Nephron progenitor cell (in vitro differentiated cells): ENCODE measurements at regions not wholly inside any gene's neighbourhood (a gene's known extent, or its start where the extent isn't known, plus 50 kb on each side); places are given as distances from the start of the nearest gene placed in this dataset.

Experiments
- DNase-seq: peaks from one replicate; pipeline ENCODE4 v3.0.0; 2021
- H3K27ac Mint-ChIP-seq: 2 replicates; pipeline ENCODE4 v1.8.0; 2021; ENCODE audit warnings: mild to moderate bottlenecking, moderate library complexity, mixed read lengths
- H3K27me3 Mint-ChIP-seq: 2 replicates; pipeline ENCODE4 v1.8.0; 2021; ENCODE audit warnings: mild to moderate bottlenecking, low read depth, mixed read lengths; ENCODE audit not compliant: poor library complexity
- H3K36me3 Mint-ChIP-seq: 2 replicates; pipeline ENCODE4 v1.8.0; 2021; ENCODE audit warnings: low read depth, mixed read lengths
- H3K4me1 Mint-ChIP-seq: 2 replicates; pipeline ENCODE4 v1.8.0; 2021; ENCODE audit warnings: mixed read lengths
- H3K4me3 Mint-ChIP-seq: 2 replicates; pipeline ENCODE4 v1.8.0; 2021; ENCODE audit warnings: mild to moderate bottlenecking, moderate library complexity, mixed read lengths
- H3K9me3 Mint-ChIP-seq: 2 replicates; pipeline ENCODE4 v1.8.0; 2021; ENCODE audit warnings: mild to moderate bottlenecking, moderate library complexity, mixed read lengths
- CTCF ChIP-seq: fragments of 200-600 bp; sonication (generic); IDR thresholded peaks from 2 replicates; pipeline ENCODE4 v1.5.0; 2021; ENCODE audit warnings: antibody characterized with exemption

- Mint-ChIP-seq H3K4me1 (no peaks in the 10 kb centered on the region), H3K27ac (no peak overlapping the region), H3K4me3 (no peak overlapping the region), H3K27me3 (no peaks in the 10 kb centered on the region), H3K36me3 (no peaks in the 10 kb centered on the region), H3K9me3 (no peaks in the 10 kb centered on the region)
- no peak for TF ChIP-seq CTCF
- no peak for DNase-seq
Measured at GRCh38 chr5:167657016-167657415, 634.4 kb upstream of the WWC1 start.

GRCh38 chr5:167658889-167659288, 632.6 kb upstream of the WWC1 start:
- H3K4me1 Mint-ChIP-seq = no peaks in the 10 kb centered on the region
- H3K4me3 Mint-ChIP-seq = no peak overlapping the region
- no peaks in the 10 kb centered on the region for H3K9me3 Mint-ChIP-seq
- TF ChIP-seq CTCF = no peak
- no peaks in the 10 kb centered on the region for H3K27me3 Mint-ChIP-seq
- no peak overlapping the region for H3K27ac Mint-ChIP-seq
- DNase-seq = no peak
- no peaks in the 10 kb centered on the region for H3K36me3 Mint-ChIP-seq

GRCh38 chr5:167661605-167662004, 629.8 kb upstream of the WWC1 start:
- Mint-ChIP-seq H3K27ac (no peak overlapping the region), H3K36me3 (no peaks in the 10 kb centered on the region), H3K9me3 (no peaks in the 10 kb centered on the region), H3K27me3 (no peaks in the 10 kb centered on the region), H3K4me3 (no peak overlapping the region), H3K4me1 (no peaks in the 10 kb centered on the region)
- no peak for DNase-seq
- TF ChIP-seq CTCF = no peak

- H3K36me3 Mint-ChIP-seq = no peaks in the 10 kb centered on the region
- TF ChIP-seq CTCF = no peak
Measured at GRCh38 chr5:167664222-167664804, 627.1 kb upstream of the WWC1 start.

GRCh38 chr5:167665841-167666375, 625.5 kb upstream of the WWC1 start:
- H3K27ac Mint-ChIP-seq = no peak overlapping the region
- no peaks in the 10 kb centered on the region for H3K27me3 Mint-ChIP-seq
- no peak for DNase-seq
- H3K4me3 Mint-ChIP-seq = no peak overlapping the region
- no peak for TF ChIP-seq CTCF
- no peaks in the 10 kb centered on the region for H3K9me3 Mint-ChIP-seq
- H3K36me3 Mint-ChIP-seq = no peaks in the 10 kb centered on the region
- H3K4me1 Mint-ChIP-seq = peaks cover 26% of the 10 kb centered on the region

More at GRCh38 chr5:167664222-167664804, 627.1 kb upstream of the WWC1 start:
- H3K4me3 Mint-ChIP-seq = no peak overlapping the region
- H3K27ac Mint-ChIP-seq = no peak overlapping the region
- H3K27me3 Mint-ChIP-seq = no peaks in the 10 kb centered on the region
- DNase-seq = no peak
- peaks cover 10% of the 10 kb centered on the region for H3K4me1 Mint-ChIP-seq
- H3K9me3 Mint-ChIP-seq = no peaks in the 10 kb centered on the region

- H3K27me3 Mint-ChIP-seq = no peaks in the 10 kb centered on the region
- H3K4me1 Mint-ChIP-seq = peaks cover 28% of the 10 kb centered on the region
- no peak for TF ChIP-seq CTCF
- no peak overlapping the region for H3K27ac Mint-ChIP-seq
- no peak overlapping the region for H3K4me3 Mint-ChIP-seq
- no peak for DNase-seq
- H3K9me3 Mint-ChIP-seq = no peaks in the 10 kb centered on the region
- no peaks in the 10 kb centered on the region for H3K36me3 Mint-ChIP-seq
Measured at GRCh38 chr5:167671176-167671575, 620.3 kb upstream of the WWC1 start.
